Heart left ventricle (tissue), 16 donors: ENCODE measurements at regions not wholly inside any gene's neighbourhood (a gene's known extent, or its start where the extent isn't known, plus 50 kb on each side); places are given as distances from the start of the nearest gene placed in this dataset.
A peak's percentile ranks its signal among the peaks of the same experiment; 100 is the strongest.
"Not testable (repeated sequence)": the region's sequence is repeated elsewhere in the genome, so short reads cannot be mapped to it uniquely, and the experiment has no call there.

Source experiments
- ATAC-seq, 4 donors: fragments of 200-7000 bp; cut with Tn5 transposase; one replicate each; pipeline ENCODE4 v1.9.1; 2020 to 2022; ENCODE audit warnings: moderate library complexity in 4 of 4, mild to moderate bottlenecking in 3 of 4, moderate number of reproducible peaks in 1 of 4
- DNase-seq, 5 donors: peaks; one replicate each; pipeline ENCODE4 v3.0.0-alpha.2; 2020
- H3K27ac ChIP-seq, 12 donors: fragments of 200-600 bp; sonication (generic) in 4 of 12; one replicate each; pipeline versions ENCODE4 v1.5.0 to v1.8.0; 2016 to 2022; ENCODE audit warnings: mild to moderate bottlenecking in 2 of 12
- H3K27me3 ChIP-seq, 9 donors: fragments of 200-600 bp; sonication (generic) in 2 of 9; one replicate each; pipeline versions ENCODE4 v1.5.1 to v1.8.0; 2016 to 2022; ENCODE audit warnings: mild to moderate bottlenecking in 3 of 9
- H3K36me3 ChIP-seq, 9 donors: fragments of 200-600 bp; sonication (generic) in 2 of 9; one replicate each; pipeline versions ENCODE4 v1.5.0 to v1.8.0; 2018 to 2022; ENCODE audit warnings: mild to moderate bottlenecking in 2 of 9
- H3K4me1 ChIP-seq, 12 donors: fragments of 200-600 bp; sonication (generic) in 4 of 12; one replicate each; pipeline versions ENCODE4 v1.5.0 to v1.8.0; 2016 to 2022; ENCODE audit warnings: mild to moderate bottlenecking in 3 of 12
- H3K4me3 ChIP-seq, 12 donors: fragments of 200-600 bp; sonication (generic) in 4 of 12; one replicate each; pipeline versions ENCODE4 v1.5.0 to v1.8.0; 2017 to 2022; ENCODE audit warnings: mild to moderate bottlenecking in 9 of 12, moderate library complexity in 4 of 12
- H3K9me3 ChIP-seq, 12 donors: fragments of 200-600 bp; sonication (generic) in 4 of 12; one replicate each; pipeline versions ENCODE4 v1.5.0 to v1.8.0; 2016 to 2022; ENCODE audit warnings: mild to moderate bottlenecking in 1 of 12
- CTCF ChIP-seq, 12 donors: fragments of 200-600 bp; sonication (generic) in 4 of 12; IDR thresholded peaks; one replicate each; pipeline versions ENCODE4 v1.5.0 to v1.8.0; 2018 to 2022; ENCODE audit warnings: antibody characterized with exemption in 12 of 12, mild to moderate bottlenecking in 5 of 12
- POLR2A ChIP-seq, 2 donors: fragments of 450-650 bp; IDR thresholded peaks; one replicate each; pipeline ENCODE4 v1.6.1; 2017; ENCODE audit warnings: antibody characterized with exemption in 2 of 2, mild to moderate bottlenecking in 2 of 2, moderate library complexity in 2 of 2
- WGBS, 4 donors: extraction: QIAGEN DNeasy Blood & Tissue Kit in 2 of 4; methylation state at CpG; one replicate each; pipeline versions ENCODE4 v1.1.5 to v1.1.7; 2013 to 2018; 5-methylcytosine and 5-hydroxymethylcytosine counted together
- intact Hi-C, 10 donors: fragments of 100-400 bp; cut with DNase I; formaldehyde crosslinking; loops; one replicate each; pipeline versions ENCODE4 v1.11.1 to v1.14.2; 2022
- donor health status: ischemic (EF 13 %, LVEDD 7.1; RV severe dilation, severe dysfunction).
- donor health status: healthy with polysubstance abuse.
- donor health status: DM: no; HTN: yes; CAD: no.
- donor health status: DM: no; HTN: no; CAD: no.
- donor health status: ischemic (EF 25% LVEDD 6.9; RV normal size, moderate dysfunction).
- donor health status: ischemic (EF 25% LVEDD 5.7; RV mildly dilated, moderate dysfunction).
- donor health status: healthy.
- donor health status: DM: yes; HTN: yes; CAD: no.
- donor health status: ischemic (EF 35%, LVEDD 5.7; RV mildly dilated, moderate dysfunction).
- donor health status: nonischemic (EF 11% LVEDD 7.7; RV severe dilation, severe dysfunction).
- donor health status: DM: yes; HTN: yes; CAD: no.
- donor health status: PGD.
- donor health status: ischemic (EF 29% LVEDD 5.4; RV normal size, mild dysfunction).
- donor health status: nonischemic (EF 23%, LVEDD 6.1; RV moderate dilation, normal function).

GRCh38 chr11:127962416-127962815 is 624.9 kb downstream of the ETS1 start:
- H3K4me3 ChIP-seq: no peak overlapping the region
- no peaks in the 10 kb centered on the region for H3K4me1 ChIP-seq
- TF ChIP-seq POLR2A (IDR thresholded peaks at IDR 0.05) (no peak), CTCF (IDR thresholded peaks at IDR 0.05) (no peak)
- H3K27ac ChIP-seq: no peak overlapping the region
- ATAC-seq (no peak), DNase-seq (no peak)
- H3K9me3 ChIP-seq: no peaks in the 10 kb centered on the region
- intact Hi-C loops: no loop called here
- 94 to 100% (median 98%) methylated on average over 1 of the region's 1 CpG for WGBS, 4 donors
- H3K27me3 ChIP-seq: no peaks in the 10 kb centered on the region
- H3K36me3 ChIP-seq: no peaks in the 10 kb centered on the region

- 28 to 50% (median 32%) methylated on average over 2 of the region's 2 CpGs for WGBS, 4 donors
Observed at GRCh38 chr11:127950162-127950561, 637.2 kb downstream of the ETS1 start.

GRCh38 chr11:127943763-127944162 is 643.6 kb downstream of the ETS1 start:
- Histone ChIP-seq H3K4me1 (no peaks in the 10 kb centered on the region), H3K27me3 (no peaks in the 10 kb centered on the region), H3K27ac (no peak overlapping the region), H3K9me3 (no peaks in the 10 kb centered on the region), H3K36me3 (no peaks in the 10 kb centered on the region), H3K4me3 (no peak overlapping the region)
- intact Hi-C loops: no loop called here
- 71 to 80% (median 75%) methylated on average over 4 of the region's 4 CpGs for WGBS, 4 donors
- ATAC-seq: no peak
- DNase-seq: no peak
- TF ChIP-seq POLR2A (IDR thresholded peaks at IDR 0.05): no peak
- TF ChIP-seq CTCF (IDR thresholded peaks at IDR 0.05): no peak

More at GRCh38 chr11:127950162-127950561, 637.2 kb downstream of the ETS1 start:
- Histone ChIP-seq H3K27me3 (no peaks in the 10 kb centered on the region), H3K27ac (no peak overlapping the region), H3K9me3 (peaks cover 0 to 5% (median 0%) of the 10 kb centered on the region in 12 donors), H3K36me3 (no peaks in the 10 kb centered on the region), H3K4me1 (no peaks in the 10 kb centered on the region), H3K4me3 (no peak overlapping the region)
- intact Hi-C loops: no loop called here
- TF ChIP-seq CTCF (IDR thresholded peaks at IDR 0.05) (no peak), POLR2A (IDR thresholded peaks at IDR 0.05) (no peak)
- DNase-seq (no peak), ATAC-seq (no peak)

- Histone ChIP-seq H3K4me3 (no peak overlapping the region), H3K36me3 (no peaks in the 10 kb centered on the region), H3K9me3 (no peaks in the 10 kb centered on the region), H3K4me1 (no peaks in the 10 kb centered on the region), H3K27ac (no peak overlapping the region), H3K27me3 (no peaks in the 10 kb centered on the region)
- 88 to 91% (median 90%) methylated on average over 5 of the region's 5 CpGs for WGBS, 4 donors
- DNase-seq (no peak), ATAC-seq (no peak)
- TF ChIP-seq POLR2A (IDR thresholded peaks at IDR 0.05) (no peak), CTCF (IDR thresholded peaks at IDR 0.05) (no peak)
- intact Hi-C loops: no loop called here
Observed at GRCh38 chr11:127943152-127943551, 644.2 kb downstream of the ETS1 start.

GRCh38 chr11:127941554-127941953 is 645.8 kb downstream of the ETS1 start:
- H3K4me3 ChIP-seq, intact Hi-C loops, H3K36me3 ChIP-seq, H3K9me3 ChIP-seq, H3K4me1 ChIP-seq, DNase-seq, H3K27me3 ChIP-seq, H3K27ac ChIP-seq: not testable (repeated sequence)
- WGBS, 4 donors: 93 to 94% (median 93%) methylated on average over 17 of the region's 17 CpGs
- ATAC-seq: peak in 1 of 4 donors; percentile 55
